GM13977 (cell line): ENCODE measurements at regions not wholly inside any gene's neighbourhood (a gene's known extent, or its start where the extent isn't known, plus 50 kb on each side); places are given as distances from the start of the nearest gene placed in this dataset.
"Not testable (repeated sequence)": the region's sequence is repeated elsewhere in the genome, so short reads cannot be mapped to it uniquely, and the experiment has no call there.

Experiments
- DNase-seq: peaks from one replicate; pipeline ENCODE4 v3.0.0; 2012; ENCODE audit warnings: low spot score
- in situ Hi-C: fragments of 300-500 bp; cut with MboI; formaldehyde crosslinking; loops from one replicate; pipeline ENCODE4 v1.12.0; 2022; ENCODE audit warnings: low sequenced_read_pairs, low pct_unique_long_range_greater_than_20kb, mixed read lengths, inconsistent platforms; ENCODE audit not compliant: unreplicated experiment
- TF ChIP-seq, protein P1 (sequence below): IDR thresholded peaks from 2 replicates; pipeline ENCODE4 v1.5.1; 2012; ENCODE audit warnings: mild to moderate bottlenecking, control low read depth; ENCODE audit not compliant: insufficient read depth; ENCODE audit errors: extremely low read depth, missing control alignments

- in situ Hi-C loops: no loop called here
- TF ChIP-seq, protein P1, sequence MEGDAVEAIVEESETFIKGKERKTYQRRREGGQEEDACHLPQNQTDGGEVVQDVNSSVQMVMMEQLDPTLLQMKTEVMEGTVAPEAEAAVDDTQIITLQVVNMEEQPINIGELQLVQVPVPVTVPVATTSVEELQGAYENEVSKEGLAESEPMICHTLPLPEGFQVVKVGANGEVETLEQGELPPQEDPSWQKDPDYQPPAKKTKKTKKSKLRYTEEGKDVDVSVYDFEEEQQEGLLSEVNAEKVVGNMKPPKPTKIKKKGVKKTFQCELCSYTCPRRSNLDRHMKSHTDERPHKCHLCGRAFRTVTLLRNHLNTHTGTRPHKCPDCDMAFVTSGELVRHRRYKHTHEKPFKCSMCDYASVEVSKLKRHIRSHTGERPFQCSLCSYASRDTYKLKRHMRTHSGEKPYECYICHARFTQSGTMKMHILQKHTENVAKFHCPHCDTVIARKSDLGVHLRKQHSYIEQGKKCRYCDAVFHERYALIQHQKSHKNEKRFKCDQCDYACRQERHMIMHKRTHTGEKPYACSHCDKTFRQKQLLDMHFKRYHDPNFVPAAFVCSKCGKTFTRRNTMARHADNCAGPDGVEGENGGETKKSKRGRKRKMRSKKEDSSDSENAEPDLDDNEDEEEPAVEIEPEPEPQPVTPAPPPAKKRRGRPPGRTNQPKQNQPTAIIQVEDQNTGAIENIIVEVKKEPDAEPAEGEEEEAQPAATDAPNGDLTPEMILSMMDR: no peak
- DNase-seq: no peak
These were observed 76.0 kb upstream of the NECTIN3 start for GRCh38 chr3:110995461-110996231.

- DNase-seq, in situ Hi-C loops: not testable (repeated sequence)
These were observed 72.8 kb upstream of the NECTIN3 start for GRCh38 chr3:110998766-110999165.

DNA sequence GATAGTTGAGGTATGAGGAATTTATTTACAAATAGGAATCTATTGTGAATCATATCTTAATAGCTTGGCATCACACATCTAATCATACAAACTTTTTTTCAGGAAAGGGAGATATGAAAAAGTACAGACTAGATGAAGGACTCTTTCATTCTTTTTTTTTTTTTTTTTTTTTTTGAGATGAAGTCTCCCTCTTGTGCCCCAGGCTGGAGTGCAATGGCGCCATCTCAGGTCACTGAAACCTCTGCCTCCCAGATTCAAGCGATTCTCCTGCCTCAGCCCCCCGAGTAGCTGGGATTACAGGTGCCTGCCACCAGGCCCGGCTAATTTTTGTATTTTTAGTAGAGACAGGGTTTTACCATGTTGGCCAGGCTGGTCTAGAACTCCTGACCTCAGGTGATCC lies 65.1 kb upstream of the NECTIN3 start:
- in situ Hi-C loops, DNase-seq: not testable (repeated sequence)

DNA sequence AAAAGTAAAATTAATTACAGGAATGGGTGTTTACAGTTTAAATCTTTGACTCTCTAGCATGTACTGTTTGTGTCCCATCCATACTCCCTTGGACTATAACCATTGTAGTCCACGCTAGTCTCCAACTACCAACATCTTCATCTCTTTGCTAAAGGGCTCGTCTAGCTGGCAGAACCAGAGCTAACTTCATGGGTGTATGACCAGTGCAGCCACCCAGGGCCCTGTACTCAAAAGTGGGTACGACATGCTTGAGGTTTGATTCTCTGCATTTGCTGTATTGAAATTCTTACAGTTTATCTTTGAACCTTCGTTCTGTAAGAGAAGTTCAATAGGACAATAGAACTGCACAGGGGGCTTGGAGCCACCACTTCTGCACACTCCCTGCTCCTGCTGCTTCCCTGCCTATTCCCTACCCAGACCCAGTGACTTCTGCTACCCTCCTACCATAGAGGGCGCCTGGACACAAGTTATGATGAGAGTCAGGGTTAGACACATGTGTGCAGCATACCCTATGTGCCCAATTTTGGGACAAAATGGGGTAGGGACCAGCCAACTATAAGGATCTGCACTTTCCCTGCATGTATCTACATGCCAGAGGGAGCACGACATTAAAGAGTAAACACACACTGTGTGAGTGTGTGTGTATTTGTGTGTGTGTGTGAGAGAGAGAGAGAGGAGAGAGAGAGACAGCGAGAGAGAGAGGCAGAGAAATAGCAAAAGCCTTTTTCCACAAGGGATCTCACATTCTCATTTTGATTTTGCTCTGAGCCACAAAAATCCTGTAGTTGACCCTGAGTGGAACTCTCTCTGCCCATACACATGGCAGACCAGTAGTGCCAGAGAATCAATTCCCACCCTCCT lies 59.0 kb upstream of the NECTIN3 start:
- in situ Hi-C loops: no loop called here
- TF ChIP-seq, protein P1: peak; percentile 14
- DNase-seq: no peak
